Hypothalamus (tissue), 51 donors: ENCODE measurements at regions not wholly inside any gene's neighbourhood (a gene's known extent, or its start where the extent isn't known, plus 50 kb on each side); places are given as distances from the start of the nearest gene placed in this dataset.
A peak's percentile ranks its signal among the peaks of the same experiment; 100 is the strongest.

ENCODE experiments used
- DNase-seq, 51 donors: peaks; one replicate each; lab custom pipeline; 2025; lab: John Stamatoyannopoulos, UW

DNA sequence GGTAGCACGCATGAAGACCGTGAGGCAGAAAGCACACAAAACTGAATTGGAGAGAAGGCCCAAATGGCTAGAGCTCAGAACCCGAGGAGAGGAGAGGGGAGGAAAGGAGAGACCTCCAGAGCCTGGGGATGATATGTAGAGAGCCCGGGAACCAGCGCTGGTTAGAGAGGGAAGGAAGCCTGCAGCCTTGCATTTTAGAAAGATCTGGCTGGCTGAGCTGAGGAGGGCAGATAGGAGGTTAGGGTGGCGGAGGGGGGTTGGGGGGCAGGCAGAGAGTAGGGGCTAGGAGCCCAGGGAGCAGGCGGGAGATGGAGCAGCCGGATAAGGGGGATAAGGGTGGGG, 127.2 kb downstream of the C9orf50 start:
- no peak for DNase-seq

DNA sequence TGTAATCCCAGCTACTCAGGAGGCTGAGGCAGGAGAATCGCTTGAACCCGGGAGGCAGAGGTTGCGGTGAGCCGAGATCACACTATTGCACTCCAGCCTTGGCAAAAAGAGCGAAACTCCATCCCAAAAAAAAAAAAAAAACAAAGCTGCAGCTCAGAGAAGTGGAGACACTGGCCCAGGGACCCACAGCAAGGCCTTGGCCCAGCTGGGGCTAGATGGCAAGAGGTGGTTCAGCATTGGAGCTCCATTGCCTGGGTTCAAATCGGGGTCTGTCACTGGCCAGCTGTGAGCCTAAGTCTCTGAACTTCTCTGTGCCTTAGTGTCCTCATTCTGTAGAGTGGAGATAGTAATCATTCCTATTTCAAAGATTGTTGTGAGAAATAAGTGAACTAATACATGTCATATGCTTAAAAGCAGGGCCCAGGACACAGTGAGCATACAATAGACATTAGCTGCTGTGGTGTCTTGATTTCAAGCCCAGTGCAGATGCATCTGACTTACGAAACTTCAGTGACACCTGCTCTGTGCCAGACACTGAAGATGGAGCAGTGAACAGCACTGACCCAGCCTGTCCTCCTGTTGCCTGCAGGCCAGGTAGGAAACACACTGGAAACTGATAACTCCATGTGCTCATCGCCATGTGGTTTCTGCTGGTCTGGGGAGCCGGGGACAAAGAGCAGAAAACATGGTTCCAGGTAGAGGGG, 127.7 kb downstream of the C9orf50 start:
- no peak for DNase-seq

DNA sequence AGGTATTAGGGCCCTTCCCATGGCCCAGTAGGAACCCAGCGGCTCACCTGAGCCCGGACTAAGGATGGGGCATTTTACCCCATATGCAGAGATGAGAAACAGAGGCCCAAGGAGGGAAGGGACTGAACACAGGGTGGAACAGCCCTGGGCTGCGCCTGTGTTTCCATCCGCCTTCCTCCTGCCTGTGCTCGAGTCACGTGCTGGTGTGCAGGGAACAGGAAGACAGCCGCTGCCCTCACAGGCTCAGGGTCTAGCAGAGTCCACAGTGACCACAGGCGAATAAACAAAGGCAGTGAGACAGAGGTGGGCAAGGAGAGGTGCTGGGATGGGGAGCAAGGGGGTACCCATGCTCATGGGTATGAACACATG, 129.4 kb downstream of the C9orf50 start:
- DNase-seq, result peak in 5 of 51 donors; percentile 16 to 33 (median 24)

DNA sequence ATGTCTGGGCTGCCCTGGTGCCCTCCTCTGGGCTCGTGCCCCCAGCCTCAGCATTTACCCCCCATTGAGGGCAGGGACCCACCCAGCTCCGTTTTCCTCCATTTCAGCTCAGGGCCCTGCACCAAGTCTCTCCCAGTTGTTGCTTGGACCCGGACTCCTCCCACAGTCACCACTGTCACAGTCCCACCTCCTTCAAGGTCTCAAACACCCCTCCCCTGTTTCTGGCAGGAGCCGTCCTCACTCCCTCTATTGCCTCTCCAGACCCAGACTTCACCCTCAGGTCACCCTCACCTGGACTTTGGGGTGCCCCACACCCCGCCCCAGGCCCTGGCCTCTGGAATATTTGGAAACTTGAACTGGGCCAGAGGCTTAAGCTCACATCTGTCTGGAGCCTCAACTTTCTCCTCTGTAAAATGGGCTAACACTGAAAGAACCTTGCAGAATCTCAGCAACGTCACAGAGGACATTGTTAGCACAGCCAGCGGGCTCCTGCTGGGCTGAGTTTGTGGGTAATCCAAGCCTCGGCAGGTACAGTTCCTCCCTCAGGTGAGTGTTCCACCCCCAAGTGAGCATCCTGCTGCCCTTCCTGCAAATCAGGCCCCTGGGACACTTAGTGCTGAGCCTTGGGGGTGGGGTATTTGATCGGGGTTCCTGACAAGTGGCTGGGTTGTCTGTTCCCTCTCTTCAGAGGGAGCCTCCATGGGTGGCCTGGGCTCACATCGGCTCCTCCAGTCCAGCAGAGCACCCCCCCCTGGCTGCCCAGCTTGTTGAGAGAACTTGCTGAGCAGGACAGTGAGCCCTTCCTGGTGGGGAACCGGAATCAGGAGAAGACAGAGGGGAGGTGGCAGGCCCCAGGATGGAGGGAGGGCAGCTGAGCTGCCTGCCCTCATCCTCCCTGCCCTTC, 130.1 kb downstream of the C9orf50 start:
- peak in 1 of 51 donors; percentile 9 for DNase-seq

DNA sequence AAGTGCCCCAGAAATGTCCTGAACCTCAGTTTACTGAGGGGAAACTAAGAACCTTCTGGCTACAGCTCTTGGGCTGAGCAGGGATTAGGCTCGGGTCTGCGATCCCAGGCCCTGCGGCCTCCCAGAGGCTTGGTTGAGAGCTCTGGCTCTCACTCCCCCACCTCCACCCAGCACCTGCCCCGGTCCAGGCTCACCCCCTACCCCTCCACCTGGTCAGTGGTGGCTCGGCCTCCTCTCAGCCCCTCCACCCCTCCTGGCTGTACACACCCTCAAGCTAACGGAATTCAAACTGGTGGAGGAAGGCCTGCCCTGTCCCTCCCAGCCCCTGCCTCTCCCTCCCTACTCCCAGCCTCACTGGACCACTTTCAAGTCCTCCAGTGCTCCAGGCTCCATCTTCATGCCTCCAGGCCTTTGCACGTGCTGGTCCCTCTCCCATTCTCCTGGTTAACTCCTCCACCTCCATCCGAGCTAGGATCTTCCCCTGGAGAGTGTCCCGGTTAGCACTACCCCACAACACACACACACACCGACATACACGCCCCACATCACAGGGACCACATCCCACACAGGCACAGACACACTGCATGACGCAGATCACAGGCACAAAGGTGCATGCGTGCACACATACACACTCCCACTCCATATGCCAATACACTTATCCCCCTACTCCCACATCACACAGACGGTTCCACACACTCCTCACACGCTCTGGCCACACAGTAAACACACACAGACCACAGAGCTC, 130.9 kb downstream of the C9orf50 start:
- peak in 4 of 51 donors; percentile 30 to 58 (median 34) for DNase-seq

DNA sequence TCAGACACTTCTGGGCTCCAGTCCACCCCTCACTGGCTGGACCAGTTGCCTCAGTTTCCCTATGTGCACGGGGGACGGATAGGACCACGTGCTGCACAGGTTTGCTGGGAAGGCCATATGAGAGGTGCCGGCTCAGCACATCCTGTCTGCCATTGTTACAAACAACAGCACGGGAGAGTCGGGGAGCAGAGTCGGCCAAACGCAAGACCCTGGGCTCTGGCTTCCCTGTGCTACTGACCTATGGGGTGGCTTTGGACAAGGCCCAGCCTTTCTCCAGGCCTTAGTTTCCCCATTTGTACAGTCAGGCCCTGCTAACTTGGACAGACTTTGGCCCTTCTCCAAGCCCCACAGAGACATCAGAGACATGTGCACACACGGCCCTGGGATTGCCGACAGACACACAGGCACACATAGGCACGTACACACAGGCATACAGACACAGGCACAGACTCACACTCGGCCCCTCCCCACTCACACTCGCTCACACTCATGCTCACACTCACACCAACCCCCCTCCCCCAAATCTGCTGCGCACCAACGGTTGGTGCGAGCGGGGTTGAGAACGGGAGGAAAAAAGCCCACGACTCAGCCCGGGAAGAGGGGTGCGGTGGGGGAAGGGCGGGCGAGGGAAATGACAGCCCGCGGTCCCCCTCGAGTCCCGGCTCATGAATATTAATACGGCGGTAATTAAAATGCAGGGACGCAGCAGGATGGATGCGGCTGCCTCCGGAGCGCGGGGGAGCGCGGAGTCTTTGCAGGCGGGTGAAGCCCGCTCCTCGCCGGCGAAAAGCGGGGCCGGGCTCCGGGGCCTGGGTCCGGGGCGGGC, 133.0 kb downstream of the C9orf50 start:
- peak in 22 of 51 donors; percentile 49 to 97 (median 70) for DNase-seq

DNA sequence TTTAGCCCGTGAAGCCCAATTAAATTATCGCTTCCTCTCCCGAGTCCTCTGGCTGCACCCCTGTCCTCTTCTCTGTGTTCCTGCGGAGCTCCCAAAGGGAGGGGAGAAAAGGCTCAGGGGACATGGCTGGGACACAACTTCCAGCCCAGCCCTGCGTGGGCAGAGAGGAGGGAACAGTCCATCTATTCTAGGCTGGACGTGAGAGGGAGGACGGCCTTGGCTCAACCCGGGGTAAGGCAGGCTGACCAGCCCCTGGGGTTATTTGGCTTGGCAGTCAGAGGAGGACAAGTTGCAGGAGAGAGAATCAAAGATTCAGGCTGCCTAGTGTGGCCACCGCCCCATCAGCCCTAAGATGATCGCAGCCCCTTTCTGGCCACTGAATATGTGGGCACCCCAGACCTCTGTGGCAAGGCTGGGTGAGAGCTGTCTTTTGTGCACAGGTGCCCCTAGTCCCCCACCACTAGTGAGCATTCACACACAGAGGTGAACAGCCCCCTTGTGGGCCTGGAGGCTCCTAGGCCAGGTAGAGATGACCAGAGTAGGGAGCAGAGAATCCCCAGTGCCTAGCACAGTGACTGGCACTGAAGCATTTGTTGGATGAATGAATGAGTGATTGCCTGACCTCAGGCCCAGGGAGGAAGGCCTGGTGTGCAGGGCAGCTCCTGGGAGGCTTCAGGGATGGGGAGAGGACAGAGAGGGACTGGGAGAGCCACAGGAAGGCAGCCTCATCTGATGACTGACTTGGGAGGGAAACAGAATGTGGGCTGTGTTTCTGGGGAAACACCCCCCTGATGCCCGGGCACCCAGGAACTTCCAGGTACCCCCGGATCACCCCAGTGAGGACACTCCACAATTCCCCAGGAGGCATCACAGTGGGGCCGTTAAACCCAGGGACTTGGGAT, 133.9 kb downstream of the C9orf50 start:
- DNase-seq, result peak in 6 of 51 donors; percentile 29 to 49 (median 35)

DNA sequence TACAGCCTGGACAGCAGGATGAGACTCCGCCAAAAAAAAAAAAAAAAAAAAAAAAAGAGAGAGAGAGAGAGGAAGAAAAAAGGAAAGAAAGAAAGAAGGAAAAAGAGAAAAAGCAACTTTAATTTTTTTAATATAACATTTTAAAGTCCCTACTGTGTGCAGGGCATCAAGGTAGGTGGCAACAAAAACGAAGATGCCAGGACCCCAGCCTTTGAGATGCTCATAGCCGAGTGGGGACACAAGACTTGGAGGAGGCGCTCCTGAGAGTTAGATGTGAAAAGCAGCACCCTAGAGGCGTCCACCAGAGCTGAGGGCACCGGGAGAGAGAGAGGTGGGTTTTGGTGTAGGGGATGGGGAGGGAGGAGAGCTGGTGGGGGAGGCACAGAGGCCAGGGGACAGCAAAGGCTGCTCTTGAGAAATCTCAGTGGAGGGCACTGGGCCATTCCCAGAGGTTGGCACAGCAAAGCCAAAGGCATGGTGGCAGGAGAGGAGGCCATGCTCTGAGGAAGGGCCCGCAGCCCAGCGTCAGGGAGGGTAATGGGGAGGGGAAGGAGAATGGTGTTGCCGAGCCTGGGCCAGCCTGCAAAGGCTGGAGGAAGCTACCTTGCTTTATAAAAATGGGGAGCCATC, 135.6 kb downstream of the C9orf50 start:
- peak in 1 of 51 donors; percentile 8 for DNase-seq

DNA sequence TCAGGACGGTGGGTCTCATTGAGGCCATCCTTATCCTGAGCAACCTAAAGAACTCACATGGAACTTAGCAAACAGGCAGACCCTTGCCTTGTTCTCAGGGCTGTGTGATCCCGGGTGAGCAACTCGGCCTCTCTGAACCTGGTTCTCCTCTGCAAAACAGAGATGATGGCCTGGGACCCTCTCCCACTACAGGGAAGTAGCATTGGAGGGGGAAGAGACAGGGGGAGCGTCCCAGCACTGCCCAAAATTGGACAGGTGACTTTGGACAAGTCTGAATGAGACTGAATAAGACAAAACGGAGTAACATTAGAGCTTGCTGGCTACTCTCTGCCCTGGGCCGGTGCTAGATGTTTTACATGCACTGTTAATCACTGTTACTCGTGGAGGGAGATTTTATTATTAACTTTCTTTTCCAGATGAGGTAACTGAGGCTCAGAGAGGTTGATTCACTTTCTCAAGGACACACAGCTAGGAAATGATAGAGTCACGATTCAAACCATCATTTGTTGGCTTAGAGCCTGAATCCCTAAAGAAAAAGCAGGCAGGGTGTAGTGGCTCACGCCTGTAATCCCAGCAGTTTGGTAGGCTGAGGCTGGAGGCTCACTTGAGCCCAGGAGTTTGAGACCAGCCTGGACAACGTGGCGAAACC, 136.4 kb downstream of the C9orf50 start:
- DNase-seq, result no peak

DNA sequence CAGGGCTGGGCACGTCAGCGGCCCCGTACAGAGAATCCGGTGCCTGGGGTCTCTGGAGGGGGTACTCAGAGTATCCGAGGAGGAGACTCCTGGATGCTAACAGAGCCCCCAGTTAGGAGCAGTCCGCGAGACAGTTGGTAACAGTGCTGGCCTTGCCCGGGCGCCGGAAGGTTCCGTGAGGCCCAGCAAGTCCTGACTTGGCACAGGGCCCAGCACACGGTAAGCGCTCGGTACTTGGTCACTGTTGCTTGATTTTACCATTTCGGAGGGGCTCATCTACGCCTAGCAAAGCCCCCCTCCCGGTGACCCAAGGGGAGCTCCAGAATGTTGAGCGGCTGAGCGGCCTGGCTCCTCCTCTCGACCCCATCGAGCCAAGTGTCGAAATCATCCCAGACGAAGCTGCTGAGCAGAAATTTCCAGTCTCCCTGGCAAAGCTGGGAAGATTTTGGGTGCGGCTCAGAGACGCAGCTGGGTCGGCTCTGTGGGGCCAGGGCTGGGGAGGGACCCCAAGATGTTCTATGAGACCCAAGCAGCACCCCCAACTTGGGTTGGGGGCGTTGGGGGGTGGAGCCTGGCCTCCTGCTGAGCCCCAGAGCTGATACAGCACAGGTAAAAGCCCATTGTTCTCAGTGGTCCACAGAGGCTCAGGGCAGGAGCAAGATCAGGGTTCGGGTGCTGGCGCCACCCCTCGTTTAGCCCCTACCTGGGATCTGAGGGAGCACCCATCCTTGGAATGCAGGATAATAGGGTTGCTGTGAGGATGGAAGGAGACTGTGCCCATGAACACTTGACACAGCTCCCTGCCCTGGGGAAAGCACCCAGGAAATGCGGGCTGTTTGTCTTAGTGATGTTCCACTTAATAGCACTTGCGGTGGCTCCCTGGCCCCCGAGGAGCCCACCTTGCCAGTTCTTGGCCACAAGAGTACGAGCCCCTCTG, 137.2 kb downstream of the C9orf50 start:
- DNase-seq, result peak in 46 of 51 donors; percentile 29 to 84 (median 64)

DNA sequence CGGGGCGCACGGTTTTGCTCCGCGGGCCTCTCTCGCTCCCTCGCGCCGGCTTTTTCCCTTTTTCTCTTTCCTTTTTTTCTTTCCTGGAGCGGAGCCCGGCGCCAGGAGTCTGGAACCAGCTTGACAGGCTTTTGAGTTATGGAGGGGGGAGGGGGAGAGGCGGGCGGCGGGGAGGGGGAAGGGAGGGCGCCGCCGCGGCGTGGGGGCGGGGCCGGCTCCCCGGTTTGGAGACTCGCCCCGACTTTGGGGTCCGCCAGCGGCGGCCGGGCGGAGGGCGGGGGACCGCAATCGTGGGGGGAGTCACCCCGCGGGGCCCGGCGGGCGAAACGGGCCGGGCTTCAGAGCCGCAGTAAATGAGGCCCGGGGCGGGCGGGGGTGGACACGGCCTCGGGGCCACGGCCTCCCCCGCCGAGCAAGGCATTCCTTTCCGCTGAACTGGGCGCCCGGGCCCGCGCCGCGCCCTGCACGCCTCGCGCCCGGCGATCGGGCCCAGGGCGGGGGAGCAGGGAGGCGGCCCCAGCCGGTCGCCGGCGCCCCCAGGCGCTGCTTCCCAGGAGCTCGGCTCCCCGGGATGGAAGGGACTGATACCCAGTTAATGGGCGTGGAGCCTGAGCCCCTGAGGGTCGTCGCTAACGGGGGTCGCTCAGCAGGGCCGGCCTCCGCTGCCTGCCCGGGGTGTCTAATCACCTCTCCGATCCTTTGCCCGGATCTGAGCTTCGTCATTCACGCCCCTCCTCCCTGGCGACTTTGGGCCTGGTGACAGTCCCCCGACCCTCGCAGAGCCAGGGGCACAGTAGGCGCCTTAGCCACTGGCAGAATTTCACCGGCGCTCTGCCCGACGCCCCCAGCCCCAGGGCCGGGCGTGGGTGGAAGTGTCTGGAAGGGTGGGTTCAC, 138.1 kb downstream of the C9orf50 start:
- peak in 43 of 51 donors; percentile 28 to 86 (median 69) for DNase-seq

DNA sequence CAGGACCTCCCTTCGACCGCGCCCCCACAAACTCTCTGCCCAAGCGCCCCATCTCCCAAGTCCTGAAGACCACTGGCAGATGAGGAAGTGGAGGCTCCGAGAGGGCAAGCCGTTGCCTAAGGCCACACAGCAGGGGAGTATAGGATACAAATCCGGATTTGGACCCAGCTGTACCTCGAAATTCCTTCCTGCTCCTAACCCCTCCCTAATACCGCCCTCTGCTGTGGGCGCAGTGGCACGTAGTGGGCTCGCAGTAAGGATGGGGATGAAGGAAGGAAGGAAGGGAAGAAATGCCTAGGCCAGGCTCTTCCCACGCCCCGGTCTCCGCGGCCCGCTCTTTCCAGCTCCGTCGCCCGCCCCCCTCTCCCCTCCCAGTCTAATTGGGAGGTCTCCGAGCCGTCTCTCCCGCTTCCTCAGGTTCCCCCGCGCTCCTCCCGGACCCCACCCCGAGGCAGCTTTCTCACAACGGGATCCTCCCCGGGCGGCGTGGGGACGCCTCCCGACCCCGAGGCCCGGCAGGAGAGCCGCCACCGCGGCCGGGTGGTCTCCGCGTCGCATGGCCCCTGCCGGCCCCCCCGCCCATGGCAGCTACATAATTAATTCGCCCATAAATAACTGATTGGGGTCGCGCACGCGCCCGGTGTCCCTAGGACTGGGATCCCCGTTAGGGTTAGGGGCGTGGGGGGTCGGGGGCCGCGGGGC, 138.9 kb downstream of the C9orf50 start:
- DNase-seq, result peak in 3 of 51 donors; percentile 35 to 57 (median 51)

DNA sequence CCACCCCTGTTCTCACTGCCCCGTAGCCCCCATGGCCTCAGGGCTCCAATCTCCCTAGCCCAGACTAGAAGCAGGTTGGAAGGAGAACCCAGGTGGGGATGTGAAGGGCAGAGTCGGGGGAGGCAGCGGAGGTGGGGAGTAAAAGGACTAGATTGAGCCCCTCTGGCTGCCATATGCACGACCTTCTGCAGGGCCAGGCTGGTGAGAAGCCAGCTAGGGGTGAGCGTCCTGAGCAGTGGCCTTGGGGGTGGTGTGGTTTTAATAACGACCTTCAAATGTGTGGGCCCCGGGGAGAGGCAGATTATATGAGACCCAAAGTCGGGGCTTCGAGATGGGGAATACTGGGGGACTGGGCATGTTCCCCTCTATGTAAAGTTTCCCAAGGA, 139.5 kb downstream of the C9orf50 start:
- no peak for DNase-seq

DNA sequence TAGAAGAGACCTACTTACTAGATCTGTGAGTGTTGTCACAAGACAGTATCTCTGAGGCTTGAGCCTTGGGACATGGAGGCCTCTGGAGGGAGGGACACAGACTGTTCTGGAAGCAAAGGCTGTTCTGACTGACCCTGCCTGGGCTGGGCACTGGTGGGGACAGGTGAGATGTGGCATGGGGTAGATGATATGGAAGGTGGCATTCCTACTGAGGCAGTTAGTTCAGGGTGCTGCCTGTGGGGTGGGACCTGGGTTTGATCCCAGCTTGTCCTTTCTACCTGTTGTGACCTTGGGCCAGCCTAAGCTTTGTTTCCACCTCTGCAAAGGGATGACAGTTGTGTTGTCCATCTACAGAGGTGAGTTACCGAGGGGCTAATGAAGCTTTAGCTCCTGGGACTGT, 140.2 kb downstream of the C9orf50 start:
- DNase-seq, result no peak

DNA sequence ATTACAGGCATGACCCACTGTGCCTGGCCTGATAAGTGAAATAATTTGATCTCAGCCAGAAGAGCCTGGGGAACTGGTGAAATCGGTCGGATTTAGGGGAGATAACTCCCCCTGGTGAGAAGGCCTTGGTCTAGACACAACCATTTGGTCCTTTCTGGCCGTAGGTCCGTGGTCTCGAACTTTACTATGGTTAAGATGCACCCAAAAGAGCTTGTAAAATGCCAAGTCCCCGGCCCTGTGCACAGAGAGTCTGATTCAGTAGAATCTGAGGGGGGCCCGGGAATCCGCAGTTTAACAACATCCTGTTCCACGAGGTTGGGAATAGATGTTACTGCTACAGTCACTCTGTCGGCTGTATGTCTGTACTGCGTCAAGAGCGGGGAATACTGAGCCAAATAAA, 140.7 kb downstream of the C9orf50 start:
- no peak for DNase-seq

DNA sequence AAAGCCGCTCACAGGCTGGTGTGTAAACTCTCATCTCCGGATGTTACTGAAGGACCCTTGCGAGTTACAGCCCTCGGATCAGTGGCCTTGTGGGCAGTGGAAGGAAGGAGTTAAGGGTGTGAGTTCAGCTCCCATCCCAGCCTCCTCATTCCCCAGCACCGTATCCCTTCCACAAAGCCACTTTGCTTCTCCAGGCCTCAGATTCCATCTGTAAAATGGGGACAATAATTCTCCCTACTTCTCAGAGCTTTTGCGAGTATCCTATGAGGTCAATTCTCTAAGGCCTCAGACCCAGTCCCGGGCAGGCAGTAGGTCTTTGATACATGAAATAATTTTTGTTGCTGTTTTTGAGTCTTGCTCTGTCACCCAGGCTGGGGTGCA, 141.3 kb downstream of the C9orf50 start:
- no peak for DNase-seq
